GM10266 (cell line): ENCODE measurements at regions not wholly inside any gene's neighbourhood (a gene's known extent, or its start where the extent isn't known, plus 50 kb on each side); places are given as distances from the start of the nearest gene placed in this dataset.

ENCODE experiments used
- DNase-seq: peaks from one replicate; pipeline ENCODE4 v3.0.0; 2012; ENCODE audit errors: extremely low spot score
- TF ChIP-seq, protein P1 (sequence below): IDR thresholded peaks from 2 replicates; pipeline ENCODE4 v1.5.1; 2012; ENCODE audit warnings: mild to moderate bottlenecking, low read depth; ENCODE audit not compliant: control insufficient read depth, insufficient read depth; ENCODE audit errors: missing control alignments

DNA sequence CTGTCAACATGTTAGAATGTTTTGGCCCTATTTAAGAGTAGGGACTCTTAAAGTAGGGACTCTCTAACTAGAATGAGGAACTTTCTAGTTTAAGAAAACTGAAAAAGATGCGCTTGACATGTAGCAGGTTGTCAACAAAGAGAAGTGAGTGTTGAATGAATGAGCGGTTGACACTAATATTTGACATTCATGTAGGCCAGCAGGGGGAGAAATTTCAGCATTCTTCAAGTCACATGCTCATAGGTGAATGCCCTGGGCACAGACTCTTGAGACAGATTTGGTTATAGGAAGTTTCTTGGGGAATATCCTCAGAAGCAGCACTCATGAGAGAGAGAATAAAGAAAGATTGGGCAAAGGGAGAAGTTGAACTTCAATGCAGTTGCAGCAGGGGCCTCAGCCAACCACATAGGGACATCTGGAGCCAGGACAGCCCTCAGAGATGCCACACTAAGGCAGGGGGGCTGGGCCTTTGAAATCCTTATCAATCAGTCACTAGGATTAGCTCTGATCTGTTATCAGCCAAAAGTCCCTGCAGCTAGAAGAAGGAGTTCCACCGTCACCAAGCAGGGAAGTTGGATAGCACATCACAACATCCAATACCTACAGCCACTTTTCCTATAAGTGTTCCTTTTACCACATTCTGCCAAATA is 145.1 kb upstream of the FKBP1C start:
- TF ChIP-seq, protein P1, sequence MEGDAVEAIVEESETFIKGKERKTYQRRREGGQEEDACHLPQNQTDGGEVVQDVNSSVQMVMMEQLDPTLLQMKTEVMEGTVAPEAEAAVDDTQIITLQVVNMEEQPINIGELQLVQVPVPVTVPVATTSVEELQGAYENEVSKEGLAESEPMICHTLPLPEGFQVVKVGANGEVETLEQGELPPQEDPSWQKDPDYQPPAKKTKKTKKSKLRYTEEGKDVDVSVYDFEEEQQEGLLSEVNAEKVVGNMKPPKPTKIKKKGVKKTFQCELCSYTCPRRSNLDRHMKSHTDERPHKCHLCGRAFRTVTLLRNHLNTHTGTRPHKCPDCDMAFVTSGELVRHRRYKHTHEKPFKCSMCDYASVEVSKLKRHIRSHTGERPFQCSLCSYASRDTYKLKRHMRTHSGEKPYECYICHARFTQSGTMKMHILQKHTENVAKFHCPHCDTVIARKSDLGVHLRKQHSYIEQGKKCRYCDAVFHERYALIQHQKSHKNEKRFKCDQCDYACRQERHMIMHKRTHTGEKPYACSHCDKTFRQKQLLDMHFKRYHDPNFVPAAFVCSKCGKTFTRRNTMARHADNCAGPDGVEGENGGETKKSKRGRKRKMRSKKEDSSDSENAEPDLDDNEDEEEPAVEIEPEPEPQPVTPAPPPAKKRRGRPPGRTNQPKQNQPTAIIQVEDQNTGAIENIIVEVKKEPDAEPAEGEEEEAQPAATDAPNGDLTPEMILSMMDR = peak; percentile 20
- peak; percentile 8 for DNase-seq

DNA sequence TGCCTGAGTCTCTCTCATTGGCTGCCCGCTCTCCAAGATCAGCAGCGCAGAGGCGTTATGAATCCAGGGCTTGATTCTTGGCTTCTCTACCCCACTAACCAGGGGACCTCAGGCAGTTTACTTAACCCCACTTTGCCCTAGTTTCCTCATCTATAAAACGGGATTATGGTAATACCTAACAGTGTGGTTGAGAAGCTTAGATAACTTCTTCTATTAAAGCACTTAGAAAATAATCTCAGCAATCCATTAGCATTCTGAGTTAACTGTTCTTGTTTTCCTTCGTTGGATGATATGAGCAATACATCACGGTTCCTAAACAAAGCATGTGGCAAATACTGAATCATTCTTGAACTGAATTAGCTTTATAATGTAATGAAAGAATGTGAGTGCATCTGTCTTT is 116.3 kb upstream of the FKBP1C start:
- no peak for DNase-seq
- TF ChIP-seq, protein P1 = no peak

DNA sequence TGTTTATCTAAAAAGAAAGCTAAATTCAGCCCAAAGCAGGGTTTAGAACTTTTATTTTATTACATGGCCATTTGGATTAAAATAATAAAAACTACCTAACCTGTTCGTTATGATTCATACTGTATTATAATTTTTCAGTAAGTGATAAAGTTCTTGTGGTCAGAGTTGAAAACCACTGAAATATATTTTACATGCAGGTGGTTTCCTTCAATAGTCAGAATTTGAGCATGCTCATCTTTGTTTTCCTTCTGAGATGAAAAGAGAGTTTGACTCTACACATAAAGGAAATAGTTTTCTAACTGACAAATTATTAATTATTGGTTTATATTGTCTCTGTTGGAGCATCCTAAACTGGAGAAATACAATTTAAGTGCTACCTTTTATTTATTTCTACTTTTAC is 114.0 kb upstream of the FKBP1C start:
- DNase-seq = no peak
- TF ChIP-seq, protein P1 = no peak

DNA sequence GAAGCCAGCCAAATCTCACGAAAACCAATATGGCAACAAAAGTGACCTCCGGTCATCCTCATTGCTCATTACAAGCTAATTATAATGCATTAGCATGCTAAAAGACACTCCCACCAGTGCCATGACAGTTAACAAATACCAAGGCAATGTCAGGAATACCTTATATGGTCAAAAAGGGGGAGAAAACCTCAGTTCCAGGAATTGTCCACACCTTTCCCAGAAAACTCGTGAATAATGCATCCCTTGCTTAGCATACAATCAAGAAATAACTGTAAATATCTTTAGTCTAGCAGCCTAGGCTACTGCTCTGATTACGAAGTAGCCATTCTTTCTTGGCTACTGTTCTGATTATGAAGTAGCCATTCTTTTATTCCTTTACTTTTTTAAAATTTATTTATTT is 112.5 kb upstream of the FKBP1C start:
- no peak for DNase-seq
- TF ChIP-seq, protein P1 = no peak

DNA sequence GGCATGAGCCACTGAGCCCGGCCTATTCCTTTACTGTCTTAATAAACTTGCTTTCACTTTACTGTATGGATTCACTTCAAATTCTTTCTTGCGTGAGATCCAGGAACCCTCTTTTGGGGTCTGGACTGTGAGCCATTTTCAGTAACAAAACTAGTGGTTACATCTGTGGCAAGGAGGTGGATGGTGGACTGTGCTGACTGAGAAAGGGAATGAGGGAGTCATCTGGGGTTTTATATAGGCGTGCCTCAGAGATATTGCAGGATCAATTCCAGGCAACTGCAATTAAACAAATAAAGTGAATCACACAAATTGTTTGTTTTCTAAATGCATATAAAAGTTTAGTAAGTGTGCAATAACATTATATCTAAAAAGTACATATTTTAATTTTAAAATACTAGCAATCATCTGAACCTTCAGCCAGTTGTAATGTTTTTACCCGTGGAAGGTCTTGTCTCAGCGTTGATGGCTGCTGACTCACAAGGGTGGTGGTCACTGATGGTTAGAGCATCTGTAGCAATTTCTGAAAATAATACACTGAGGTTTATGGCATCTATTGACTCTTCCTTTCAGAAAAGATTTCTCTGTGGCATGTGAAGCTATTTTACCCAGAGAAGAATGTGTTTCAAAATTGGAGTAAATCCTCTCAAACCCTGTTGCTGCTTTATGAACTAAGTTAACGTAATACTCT is 111.4 kb upstream of the FKBP1C start:
- TF ChIP-seq, protein P1 = no peak
- no peak for DNase-seq

DNA sequence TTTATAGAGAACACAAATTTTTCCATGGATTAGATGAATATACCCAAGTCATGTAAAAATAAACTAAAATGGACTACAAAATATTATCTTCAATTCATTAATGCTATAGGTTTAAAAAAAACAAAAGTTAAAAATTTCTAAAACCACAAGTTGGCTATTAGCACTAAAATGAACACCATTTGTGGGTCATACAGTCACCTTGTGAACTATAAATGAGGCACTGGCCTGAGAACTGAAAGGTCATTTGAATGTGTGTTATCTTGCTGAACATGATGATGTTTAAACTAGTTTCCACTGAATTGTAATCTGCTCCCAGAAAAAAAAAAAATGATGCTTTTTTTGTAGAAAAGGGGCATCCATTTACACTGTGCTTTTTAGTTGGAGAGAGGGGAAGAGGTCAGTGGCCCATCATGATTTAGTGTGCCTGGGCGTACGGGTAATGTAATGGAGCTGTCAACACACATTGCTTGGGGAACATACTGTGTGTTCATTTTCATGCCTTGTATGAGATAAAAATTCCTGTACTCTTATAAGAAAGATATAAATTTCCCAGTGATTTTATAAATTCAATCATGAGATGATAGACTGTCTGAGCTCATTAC is 96.6 kb upstream of the FKBP1C start:
- TF ChIP-seq, protein P1 = no peak
- no peak for DNase-seq

DNA sequence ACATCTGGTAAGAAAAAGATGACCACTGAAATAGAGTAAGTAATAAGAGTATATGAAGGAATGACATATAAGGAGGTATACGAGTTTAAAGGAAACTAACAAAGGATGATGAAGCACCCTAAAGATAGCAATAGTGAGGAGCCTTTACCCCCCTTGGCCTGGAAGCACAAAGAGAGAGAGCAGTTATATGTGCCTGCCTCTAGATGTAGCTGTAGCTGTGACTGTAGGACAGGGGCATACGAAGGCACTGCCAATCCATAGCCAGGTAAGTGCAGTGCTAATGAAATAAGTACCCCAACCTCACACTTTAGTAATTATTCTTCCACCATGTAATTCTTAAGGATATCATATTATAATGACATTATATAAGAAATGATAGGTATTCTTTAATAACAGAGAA is 90.1 kb upstream of the FKBP1C start:
- no peak for DNase-seq
- TF ChIP-seq, protein P1 = no peak
